NCI-H774 (cell line): ENCODE measurements at regions not wholly inside any gene's neighbourhood (a gene's known extent, or its start where the extent isn't known, plus 50 kb on each side); places are given as distances from the start of the nearest gene placed in this dataset.

Experiments used
- DNase-seq: peaks from one replicate; lab custom pipeline; 2025; lab: John Stamatoyannopoulos, UW

DNA sequence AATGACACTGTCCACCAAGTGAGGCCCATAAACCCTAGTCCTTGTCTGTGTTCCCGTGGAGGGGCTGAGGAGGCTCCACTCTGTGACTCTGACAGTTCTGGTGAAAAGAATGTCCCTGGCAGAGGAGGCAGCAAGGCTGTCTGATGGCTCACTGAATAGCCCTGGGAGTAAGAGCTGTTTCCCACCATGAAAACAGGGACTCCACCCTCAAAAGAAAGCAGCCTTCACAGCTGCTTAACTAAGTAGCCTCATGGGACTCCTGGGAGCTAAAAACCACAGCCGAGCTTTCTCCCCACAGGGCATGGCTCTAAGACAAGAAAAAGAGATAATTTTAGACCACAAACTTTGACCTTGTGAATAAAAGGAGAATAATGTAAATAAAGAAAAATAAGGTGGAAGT lies 135.1 kb upstream of the FRY start:
- no peak for DNase-seq

DNA sequence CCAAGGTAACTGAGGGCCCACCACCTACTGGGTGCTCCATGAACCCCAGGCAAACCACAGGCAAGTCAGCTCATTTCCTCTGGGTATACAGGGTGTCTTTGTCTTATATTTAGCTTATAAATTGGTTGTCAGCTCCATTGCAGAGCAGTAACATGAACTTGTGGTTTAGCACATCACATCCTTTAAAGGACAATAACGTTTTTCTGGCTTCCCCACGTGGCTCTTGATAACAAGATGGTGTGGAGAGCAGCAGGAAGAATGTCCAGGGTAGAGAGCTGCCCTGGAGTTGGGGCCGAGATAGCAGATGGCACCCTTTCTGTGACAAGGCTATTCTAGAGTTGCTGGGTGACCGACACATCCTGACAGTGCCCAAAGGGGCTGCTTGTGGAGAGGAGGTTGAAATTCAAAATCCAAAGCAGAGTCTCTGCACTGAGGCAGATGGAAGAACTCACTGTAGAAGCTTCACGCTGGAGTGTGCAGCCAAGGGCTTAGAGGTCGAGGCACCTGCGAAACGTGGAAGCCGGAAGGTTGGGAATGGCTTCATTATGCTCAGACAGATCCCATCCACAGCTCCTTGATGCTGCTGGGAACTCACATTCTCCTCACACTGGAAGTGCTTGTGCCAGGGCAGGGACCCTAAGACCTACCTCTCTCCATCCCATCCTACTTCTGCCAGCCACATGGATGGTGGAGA lies 133.0 kb upstream of the FRY start:
- DNase-seq, result no peak

DNA sequence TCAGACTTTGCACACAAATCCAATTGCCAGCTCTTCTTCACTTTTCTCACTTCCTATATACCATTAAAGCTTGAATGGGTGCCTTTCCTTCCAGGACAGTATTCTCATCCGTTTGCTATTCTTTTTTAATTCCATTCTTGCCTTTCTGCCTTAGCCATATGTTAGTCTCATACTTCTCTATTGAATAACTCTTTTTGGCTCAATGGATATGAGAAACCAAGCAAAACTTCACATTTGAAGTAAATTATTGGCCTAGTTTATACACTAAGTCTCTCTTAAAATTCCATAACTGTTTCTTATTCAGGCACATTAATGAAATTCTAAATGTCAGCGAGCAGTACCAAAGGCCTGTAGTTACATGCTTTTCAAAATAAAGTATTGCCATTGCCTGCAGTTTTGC lies 129.6 kb upstream of the FRY start:
- no peak for DNase-seq

DNA sequence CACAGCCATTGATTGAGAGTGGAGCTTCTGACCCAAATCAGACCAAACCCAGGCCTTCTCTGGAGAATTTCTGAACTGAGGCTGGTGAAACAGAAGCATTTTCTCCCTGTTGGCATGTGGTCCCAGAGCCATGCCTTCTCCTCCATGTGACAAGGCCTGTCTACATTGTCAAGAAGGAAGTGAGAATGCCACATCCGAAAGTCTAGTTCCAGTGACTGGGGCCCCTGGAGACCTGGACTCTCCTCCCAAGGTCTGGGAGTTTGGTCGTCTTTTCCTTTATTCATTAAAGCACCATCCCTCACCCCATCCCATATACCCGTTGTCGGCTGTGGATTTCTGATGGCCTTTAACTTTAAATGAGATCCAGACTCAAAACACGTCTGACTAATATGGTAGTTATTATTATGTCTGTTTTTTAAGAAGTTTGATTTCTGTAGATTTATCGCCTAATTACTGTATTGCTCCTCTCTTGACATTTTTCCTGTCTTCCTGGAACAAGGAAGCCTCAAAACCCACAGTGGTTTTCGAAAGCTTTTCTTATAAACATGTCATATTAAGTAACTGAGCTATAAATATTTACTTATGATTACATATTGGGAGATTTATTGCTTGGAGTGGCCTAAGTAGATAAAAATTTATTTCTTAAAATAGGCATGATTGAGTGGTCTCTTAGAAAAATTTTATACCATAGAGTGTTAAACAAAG lies 128.3 kb upstream of the FRY start:
- no peak for DNase-seq

- DNase-seq, result no peak
Observed at GRCh38 chr13:31904941-31905824, 126.4 kb upstream of the FRY start.

GRCh38 chr13:31905961-31906360 lies 125.6 kb upstream of the FRY start:
- DNase-seq, result no peak

DNA sequence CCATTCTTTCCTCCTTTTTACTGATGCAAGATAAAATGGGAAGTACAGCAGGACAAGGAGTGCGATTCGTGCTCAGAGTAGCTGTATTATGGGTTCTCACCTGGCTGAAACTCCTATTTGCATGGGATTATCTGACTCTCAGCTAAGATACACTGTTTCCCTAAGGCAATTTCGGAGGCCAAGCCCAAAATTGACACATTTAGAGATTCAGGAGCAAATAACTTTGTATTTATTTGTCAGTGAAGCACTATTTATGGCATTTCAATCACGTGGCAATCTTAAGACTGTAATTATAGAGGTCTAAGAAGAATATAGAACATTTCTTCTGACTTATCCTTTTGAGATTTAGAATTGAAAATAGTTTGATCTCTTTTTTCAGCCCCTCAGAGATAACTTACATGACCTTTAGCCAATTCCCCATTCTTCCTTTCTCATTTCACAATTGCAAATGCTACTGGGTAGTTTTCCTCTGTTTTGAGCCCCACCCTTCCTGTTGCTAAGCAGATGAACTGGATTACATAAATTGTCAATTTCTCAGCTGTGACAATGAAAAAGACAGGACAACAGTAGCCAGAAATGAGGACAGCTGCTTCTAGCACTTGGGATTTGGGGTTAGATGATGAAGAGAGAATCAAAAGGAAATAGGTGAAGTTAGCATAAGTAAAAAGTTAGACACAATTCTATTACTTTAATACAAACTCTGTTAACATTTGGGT lies 122.7 kb upstream of the FRY start:
- DNase-seq, result no peak

GRCh38 chr13:31909864-31910551 lies 121.6 kb upstream of the FRY start:
- no peak for DNase-seq

- no peak for DNase-seq
Observed at GRCh38 chr13:31910633-31911032, 120.9 kb upstream of the FRY start.

- no peak for DNase-seq
Observed at GRCh38 chr13:31912647-31913401, 118.8 kb upstream of the FRY start.

DNA sequence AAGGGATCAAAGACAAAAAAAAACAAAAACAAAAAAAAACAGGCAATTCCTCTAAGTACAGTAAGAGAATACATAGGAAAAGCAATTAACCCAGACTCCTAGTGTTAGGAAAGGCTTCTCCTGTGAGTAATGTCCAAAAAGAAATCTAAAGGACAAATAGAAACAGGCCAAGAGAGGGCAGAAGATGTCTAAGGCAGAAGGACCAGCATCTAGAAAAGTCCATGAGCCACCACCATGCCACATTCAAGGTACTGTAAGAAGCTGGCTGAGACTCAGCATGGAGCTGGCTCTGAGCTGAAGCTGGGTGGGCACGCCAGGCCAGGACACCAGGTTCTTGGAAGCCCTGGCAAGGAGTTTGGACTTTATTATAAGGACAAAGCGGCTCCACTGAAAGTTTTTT lies 118.1 kb upstream of the FRY start:
- no peak for DNase-seq

GRCh38 chr13:31914843-31915242 lies 116.7 kb upstream of the FRY start:
- no peak for DNase-seq

- no peak for DNase-seq
Observed at GRCh38 chr13:31918707-31919106, 112.9 kb upstream of the FRY start.

DNA sequence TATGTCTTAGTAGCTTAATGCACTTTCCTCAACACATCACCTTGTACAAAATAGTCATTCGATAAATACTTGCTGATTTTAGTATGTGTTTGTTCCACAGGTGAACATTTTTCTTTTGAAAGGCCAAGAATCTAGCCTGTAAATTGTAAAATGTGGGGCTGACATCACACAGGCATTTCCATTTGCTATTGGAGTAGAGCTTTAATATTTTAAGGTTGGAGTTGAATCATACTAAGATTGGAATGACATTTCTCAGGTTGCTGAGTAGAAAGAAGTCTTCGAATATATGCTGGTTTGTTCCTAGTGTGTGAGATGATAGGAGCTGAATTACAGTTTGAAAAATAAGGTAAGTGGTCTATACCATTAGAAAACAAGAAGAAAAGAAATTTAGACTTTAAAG lies 112.3 kb upstream of the FRY start:
- DNase-seq, result no peak

- DNase-seq, result no peak
Observed at GRCh38 chr13:31919971-31920726, 111.4 kb upstream of the FRY start.

DNA sequence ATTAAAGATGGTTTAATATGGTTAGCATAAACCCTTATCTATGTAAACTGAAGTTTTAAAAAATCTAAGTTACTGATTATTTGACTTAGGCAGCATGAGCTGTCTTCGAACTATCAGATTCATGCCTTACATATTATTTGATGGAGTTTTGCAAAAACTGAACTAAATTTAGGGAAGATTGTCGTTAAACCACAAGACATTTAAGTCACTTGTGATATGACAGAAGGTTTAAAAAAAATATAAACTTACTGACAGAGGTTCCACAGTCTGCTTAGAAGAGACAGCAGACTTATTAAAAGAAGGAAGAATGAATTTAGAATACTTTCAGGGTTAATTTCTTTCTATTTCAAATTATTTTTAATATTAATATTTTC lies 110.9 kb upstream of the FRY start:
- DNase-seq, result no peak

DNA sequence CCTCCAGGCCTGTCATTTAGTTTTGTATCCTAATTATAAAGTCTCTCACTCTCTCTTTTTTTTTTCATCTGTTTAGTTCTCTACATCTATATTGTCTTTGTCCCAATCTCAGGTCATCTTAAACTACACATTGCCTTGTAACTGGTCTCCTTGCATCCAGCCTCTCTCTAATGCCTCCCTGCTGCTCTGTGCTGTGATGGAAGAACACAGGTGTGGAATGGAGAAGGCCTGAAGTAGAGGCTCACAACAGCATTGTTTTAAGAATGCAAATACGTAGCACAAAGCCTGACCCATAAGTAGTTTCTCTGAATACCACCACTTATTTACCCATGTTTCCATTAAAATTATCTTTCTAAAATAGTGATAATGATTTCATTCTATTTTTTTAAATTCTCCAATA lies 108.8 kb upstream of the FRY start:
- no peak for DNase-seq

GRCh38 chr13:31923134-31923763 lies 108.3 kb upstream of the FRY start:
- no peak for DNase-seq

- DNase-seq, result no peak
Observed at GRCh38 chr13:31925079-31925478, 106.5 kb upstream of the FRY start.

GRCh38 chr13:31927219-31927653 lies 104.3 kb upstream of the FRY start:
- DNase-seq, result peak; percentile 32
